Smooth muscle cell (in vitro differentiated cells): ENCODE measurements at regions not wholly inside any gene's neighbourhood (a gene's known extent, or its start where the extent isn't known, plus 50 kb on each side); places are given as distances from the start of the nearest gene placed in this dataset.
"Not testable (repeated sequence)": the region's sequence is repeated elsewhere in the genome, so short reads cannot be mapped to it uniquely, and the experiment has no call there.

Experiments
- DNase-seq: peaks from one replicate; lab custom pipeline; 2025; ENCODE audit not compliant: unreplicated experiment; lab: John Stamatoyannopoulos, UW
- H2AFZ ChIP-seq: fragments of 200-600 bp; sonication (generic); 2 replicates; pipeline ENCODE4 v1.6.0; 2016; ENCODE audit warnings: antibody characterized with exemption, low read depth, mild to moderate bottlenecking
- H3F3A ChIP-seq: fragments of 200-600 bp; sonication (generic); 2 replicates; pipeline ENCODE4 v1.6.0; 2017; ENCODE audit warnings: antibody characterized with exemption, low read depth
- H3K27ac ChIP-seq: fragments of 200-600 bp; sonication (generic); 2 replicates; pipeline ENCODE4 v1.5.1; 2016; ENCODE audit warnings: low read depth, mild to moderate bottlenecking
- H3K27me3 ChIP-seq: fragments of 200-600 bp; sonication (generic); 2 replicates; pipeline ENCODE4 v1.6.1; 2016; ENCODE audit warnings: low read depth, mild to moderate bottlenecking
- H3K36me3 ChIP-seq: fragments of 200-600 bp; sonication (generic); 2 replicates; pipeline ENCODE4 v1.5.1; 2016; ENCODE audit warnings: low read depth
- H3K4me1 ChIP-seq: fragments of 200-600 bp; sonication (generic); 2 replicates; pipeline ENCODE4 v1.5.1; 2016; ENCODE audit warnings: low read depth
- H3K4me2 ChIP-seq: fragments of 200-600 bp; sonication (generic); 2 replicates; pipeline ENCODE4 v1.6.0; 2016; ENCODE audit warnings: mild to moderate bottlenecking
- H3K4me3 ChIP-seq: fragments of 200-600 bp; sonication (generic); 2 replicates; pipeline ENCODE4 v1.5.1; 2016; ENCODE audit warnings: mild to moderate bottlenecking
- H3K79me2 ChIP-seq: fragments of 200-600 bp; sonication (generic); 2 replicates; pipeline ENCODE4 v1.6.0; 2016; ENCODE audit warnings: low read depth, mild to moderate bottlenecking
- H3K9ac ChIP-seq: fragments of 200-600 bp; sonication (generic); 2 replicates; pipeline ENCODE4 v1.6.0; 2016; ENCODE audit warnings: low read depth
- H3K9me3 ChIP-seq: fragments of 200-600 bp; sonication (generic); replicated peaks from 2 replicates; pipeline ENCODE4 v1.5.1; 2016; ENCODE audit warnings: low read depth
- H4K20me1 ChIP-seq: fragments of 200-600 bp; sonication (generic); 2 replicates; pipeline ENCODE4 v1.6.0; 2016; ENCODE audit warnings: low read depth
- CTCF ChIP-seq: fragments of 200-600 bp; sonication (generic); IDR thresholded peaks from 2 replicates; pipeline ENCODE4 v1.5.1; 2017; ENCODE audit warnings: borderline replicate concordance, mild to moderate bottlenecking, antibody characterized with exemption; ENCODE audit not compliant: insufficient read depth, poor library complexity, severe bottlenecking
- WGBS: methylation state at CpG from one replicate; pipeline ENCODE4 v1.1.7; 2016; ENCODE audit warnings: low lambda C conversion rate; 5-methylcytosine and 5-hydroxymethylcytosine counted together

GRCh38 chr3:106103383-106103782 is 234.6 kb upstream of the CBLB start:
- no peak overlapping the region for H2AFZ ChIP-seq
- no peak for TF ChIP-seq CTCF
- H3K4me1 ChIP-seq: no peaks in the 10 kb centered on the region
- 80% methylated on average over 2 of the region's 2 CpGs for WGBS
- no peaks in the 10 kb centered on the region for H3F3A ChIP-seq
- no peaks in the 10 kb centered on the region for H3K36me3 ChIP-seq
- no peaks in the 10 kb centered on the region for H3K79me2 ChIP-seq
- H3K4me3 ChIP-seq: no peak overlapping the region
- H3K9me3 ChIP-seq: no peaks in the 10 kb centered on the region
- no peak overlapping the region for H3K4me2 ChIP-seq
- H3K27ac ChIP-seq: no peak overlapping the region
- DNase-seq: no peak
- H4K20me1 ChIP-seq: no peaks in the 10 kb centered on the region
- no peak overlapping the region for H3K9ac ChIP-seq
- no peaks in the 10 kb centered on the region for H3K27me3 ChIP-seq

- Histone ChIP-seq H3K27me3 (no peaks in the 10 kb centered on the region), H3K4me2 (no peak overlapping the region), H3K36me3 (no peaks in the 10 kb centered on the region), H3K4me1 (no peaks in the 10 kb centered on the region), H3K79me2 (no peaks in the 10 kb centered on the region), H3K9me3 (no peaks in the 10 kb centered on the region), H2AFZ (no peak overlapping the region), H3K27ac (no peak overlapping the region), H3K4me3 (no peak overlapping the region), H3F3A (no peaks in the 10 kb centered on the region), H3K9ac (no peak overlapping the region), H4K20me1 (no peaks in the 10 kb centered on the region)
- WGBS: 27% methylated on average over 4 of the region's 4 CpGs
- no peak for TF ChIP-seq CTCF
- DNase-seq: no peak
Measured at GRCh38 chr3:106104078-106104477, 235.3 kb upstream of the CBLB start.

- Histone ChIP-seq H3K27ac (no peak overlapping the region), H3K9me3 (no peaks in the 10 kb centered on the region), H3K79me2 (no peaks in the 10 kb centered on the region), H3K27me3 (no peaks in the 10 kb centered on the region), H3K9ac (no peak overlapping the region), H3F3A (no peaks in the 10 kb centered on the region), H4K20me1 (no peaks in the 10 kb centered on the region), H3K4me2 (no peak overlapping the region), H2AFZ (no peak overlapping the region), H3K4me1 (no peaks in the 10 kb centered on the region), H3K4me3 (no peak overlapping the region), H3K36me3 (no peaks in the 10 kb centered on the region)
- WGBS: 88% methylated on average over 2 of the region's 2 CpGs
- no peak for TF ChIP-seq CTCF
- DNase-seq: no peak
Measured at GRCh38 chr3:106108925-106109324, 240.1 kb upstream of the CBLB start.

GRCh38 chr3:106112561-106112960 is 243.7 kb upstream of the CBLB start:
- H3K9me3 ChIP-seq, H4K20me1 ChIP-seq, H3K79me2 ChIP-seq, H3K27ac ChIP-seq, H3K36me3 ChIP-seq, H3K27me3 ChIP-seq, H3K4me3 ChIP-seq, H3K4me2 ChIP-seq, H3K4me1 ChIP-seq, DNase-seq, H3F3A ChIP-seq, H2AFZ ChIP-seq, H3K9ac ChIP-seq: not testable (repeated sequence)
- no CpG with 5 or more reads among the region's 26 CpGs for WGBS
